ENCODE measurements at regions not wholly inside any gene's neighbourhood (a gene's known extent, or its start where the extent isn't known, plus 50 kb on each side); places are given as distances from the start of the nearest gene placed in this dataset.

- TF ChIP-seq POLR2A (IDR thresholded peaks at IDR 0.05) (no peak), POLR2AphosphoS5 (IDR thresholded peaks at IDR 0.05) (no peak)
- TF ChIP-seq, protein P1, sequence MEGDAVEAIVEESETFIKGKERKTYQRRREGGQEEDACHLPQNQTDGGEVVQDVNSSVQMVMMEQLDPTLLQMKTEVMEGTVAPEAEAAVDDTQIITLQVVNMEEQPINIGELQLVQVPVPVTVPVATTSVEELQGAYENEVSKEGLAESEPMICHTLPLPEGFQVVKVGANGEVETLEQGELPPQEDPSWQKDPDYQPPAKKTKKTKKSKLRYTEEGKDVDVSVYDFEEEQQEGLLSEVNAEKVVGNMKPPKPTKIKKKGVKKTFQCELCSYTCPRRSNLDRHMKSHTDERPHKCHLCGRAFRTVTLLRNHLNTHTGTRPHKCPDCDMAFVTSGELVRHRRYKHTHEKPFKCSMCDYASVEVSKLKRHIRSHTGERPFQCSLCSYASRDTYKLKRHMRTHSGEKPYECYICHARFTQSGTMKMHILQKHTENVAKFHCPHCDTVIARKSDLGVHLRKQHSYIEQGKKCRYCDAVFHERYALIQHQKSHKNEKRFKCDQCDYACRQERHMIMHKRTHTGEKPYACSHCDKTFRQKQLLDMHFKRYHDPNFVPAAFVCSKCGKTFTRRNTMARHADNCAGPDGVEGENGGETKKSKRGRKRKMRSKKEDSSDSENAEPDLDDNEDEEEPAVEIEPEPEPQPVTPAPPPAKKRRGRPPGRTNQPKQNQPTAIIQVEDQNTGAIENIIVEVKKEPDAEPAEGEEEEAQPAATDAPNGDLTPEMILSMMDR (IDR thresholded peaks at IDR 0.05) = no peak
These were observed 287.9 kb upstream of the FERMT1 start for GRCh38 chr20:6410721-6411120.

Data from breast epithelium (tissue), 3 donors.